Retina (tissue), 1 donor: ENCODE measurements at regions not wholly inside any gene's neighbourhood (a gene's known extent, or its start where the extent isn't known, plus 50 kb on each side); places are given as distances from the start of the nearest gene placed in this dataset.
"Not testable (repeated sequence)": the region's sequence is repeated elsewhere in the genome, so short reads cannot be mapped to it uniquely, and the experiment has no call there.

ENCODE experiments used
- DNase-seq: peaks from one replicate; pipeline ENCODE4 v3.0.0-alpha.2; 2016

DNA sequence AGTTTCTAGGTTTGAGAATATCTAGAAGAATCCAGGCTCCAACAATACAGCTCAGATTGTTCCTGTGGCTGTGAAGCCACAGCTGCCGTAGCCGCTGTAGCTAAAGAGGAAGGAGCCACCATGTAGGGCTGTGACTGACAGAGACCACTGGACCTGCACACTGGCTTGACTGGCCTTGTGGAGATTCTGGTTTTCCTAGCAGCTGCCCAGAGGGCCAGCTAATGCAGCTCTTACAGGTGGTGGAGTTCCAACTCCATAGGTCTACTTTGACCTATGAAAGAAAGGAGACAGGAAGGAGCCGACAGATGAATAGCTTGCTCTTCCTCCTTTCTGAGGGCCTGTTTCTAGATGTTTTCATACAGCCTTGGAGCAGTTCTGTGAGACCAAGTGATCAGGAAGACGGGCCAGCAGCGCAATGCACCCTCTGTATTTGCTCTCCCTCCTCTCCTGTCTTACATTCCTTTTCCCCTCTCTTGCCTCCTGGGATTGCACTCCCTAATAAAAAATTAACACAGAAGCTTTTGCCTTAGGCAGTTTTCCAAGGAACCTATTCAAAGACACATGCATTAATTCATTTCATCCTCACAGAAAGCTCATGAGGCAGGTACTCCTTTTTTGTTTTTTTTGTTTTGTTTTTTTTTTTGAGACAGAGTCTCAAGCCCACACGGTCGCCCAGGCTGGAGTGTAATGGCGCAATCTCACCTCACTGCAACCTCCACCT lies 51.8 kb upstream of the MYB start:
- DNase-seq: peak; percentile 26

GRCh38 chr6:135128268-135128914 lies 52.7 kb upstream of the MYB start:
- no peak for DNase-seq

- no peak for DNase-seq
Observed at GRCh38 chr6:135126729-135127128, 54.4 kb upstream of the MYB start.

DNA sequence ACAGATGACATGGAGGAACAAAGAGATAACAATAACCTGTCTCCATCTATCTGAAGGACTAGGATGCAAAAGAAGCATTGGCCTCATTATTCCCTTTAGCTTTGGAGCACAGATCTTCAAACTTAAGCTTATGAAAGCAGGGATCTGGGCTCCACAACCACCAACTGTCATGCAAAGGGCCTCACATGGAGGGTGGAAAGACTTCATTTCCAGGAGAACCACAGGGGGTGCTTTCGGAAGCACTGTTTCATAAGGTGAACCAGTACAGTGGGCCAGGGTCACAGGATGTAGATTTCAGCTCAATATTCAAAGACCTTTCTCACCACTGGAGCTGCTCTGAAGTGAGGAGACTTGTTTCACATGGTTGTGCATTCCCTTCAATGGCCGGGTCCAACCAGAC lies 55.1 kb upstream of the MYB start:
- DNase-seq: no peak

DNA sequence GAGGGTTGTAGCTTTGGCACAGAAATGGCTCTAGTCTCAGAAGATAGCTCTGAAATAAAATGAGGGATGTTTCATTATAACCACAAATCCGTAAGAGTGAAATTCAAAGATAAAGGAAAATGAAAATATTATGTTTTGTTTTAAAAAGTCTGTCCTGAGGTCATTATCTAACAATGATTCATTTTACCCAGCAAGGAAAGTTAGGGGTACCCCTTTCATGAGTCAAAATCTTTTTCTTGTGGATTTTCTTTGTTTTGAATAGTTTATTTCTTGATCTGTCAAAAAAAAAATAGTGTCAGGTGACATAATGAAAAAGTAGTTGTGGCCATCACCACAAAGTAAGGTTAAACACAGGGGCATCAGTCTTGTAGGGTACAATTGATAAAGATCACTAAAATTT lies 59.7 kb upstream of the MYB start:
- no peak for DNase-seq

DNA sequence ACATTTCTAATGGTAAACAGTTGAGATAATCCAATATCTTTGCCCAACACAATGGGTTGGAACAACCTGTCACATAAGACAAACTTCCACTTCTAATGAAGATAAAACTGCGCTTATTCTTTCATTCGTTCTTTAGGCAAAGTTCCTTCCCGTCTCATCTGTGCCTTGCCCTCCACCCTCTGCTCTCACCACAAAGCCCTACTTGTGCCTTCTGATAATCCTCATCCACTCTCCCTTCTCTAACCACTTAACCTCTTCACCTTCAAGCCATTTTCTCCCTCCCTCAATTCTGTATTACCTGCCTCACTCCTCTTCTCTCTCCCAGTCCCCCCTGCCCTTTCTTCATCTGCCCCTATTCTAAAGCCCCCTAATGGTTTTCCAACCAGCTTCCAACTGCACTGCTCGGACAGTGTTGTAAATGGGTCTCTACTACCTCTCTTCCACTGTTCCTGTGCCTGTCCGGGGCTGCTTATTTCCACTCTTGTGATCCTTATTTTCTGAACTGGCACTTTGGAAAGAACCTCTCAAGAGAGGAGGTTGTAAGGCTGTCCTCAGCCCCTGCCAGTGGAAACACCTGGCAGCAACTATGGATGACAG lies 62.9 kb upstream of the MYB start:
- DNase-seq: no peak

- DNase-seq: no peak
Observed at GRCh38 chr6:135117413-135117968, 62.9 kb upstream of the HBS1L start.

GRCh38 chr6:135116571-135116970 lies 61.9 kb upstream of the HBS1L start:
- DNase-seq: no peak

DNA sequence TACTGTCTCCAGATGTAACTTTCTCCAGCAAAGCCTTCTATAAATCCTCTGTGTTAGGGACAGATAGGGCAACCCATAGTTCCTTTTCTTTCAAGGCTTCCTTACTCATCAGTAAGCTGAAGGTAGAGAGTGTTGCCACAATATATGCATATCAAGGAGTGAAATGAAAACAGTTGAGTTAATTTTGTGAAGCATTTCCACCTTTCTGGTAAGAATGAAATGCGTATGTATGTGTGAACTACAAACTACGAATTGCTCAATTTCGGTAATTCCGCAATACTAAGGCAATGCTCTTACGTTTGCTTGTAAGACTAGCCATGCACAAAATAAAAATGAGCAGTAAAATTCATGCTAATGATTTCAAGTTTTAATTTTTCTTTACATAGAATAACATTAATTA lies 61.2 kb upstream of the HBS1L start:
- no peak for DNase-seq

DNA sequence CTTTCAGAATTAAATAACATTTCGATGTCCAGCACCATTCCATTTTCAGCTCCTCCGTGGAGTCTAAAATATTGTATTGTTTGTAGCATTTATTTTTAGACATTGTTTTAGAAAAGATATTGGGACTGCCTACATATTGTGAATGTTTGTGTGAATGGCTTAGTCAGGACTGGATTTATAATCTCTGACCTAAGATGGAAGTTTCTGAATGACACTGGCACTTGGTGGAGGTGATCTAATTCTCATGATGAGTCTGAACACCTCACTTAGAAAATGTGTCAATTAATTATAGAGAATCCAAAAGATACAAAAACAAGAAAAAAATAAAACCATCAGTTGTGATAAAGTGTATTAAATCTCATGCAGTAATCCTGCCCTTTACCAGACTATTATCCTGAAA lies 60.8 kb upstream of the HBS1L start:
- no peak for DNase-seq

DNA sequence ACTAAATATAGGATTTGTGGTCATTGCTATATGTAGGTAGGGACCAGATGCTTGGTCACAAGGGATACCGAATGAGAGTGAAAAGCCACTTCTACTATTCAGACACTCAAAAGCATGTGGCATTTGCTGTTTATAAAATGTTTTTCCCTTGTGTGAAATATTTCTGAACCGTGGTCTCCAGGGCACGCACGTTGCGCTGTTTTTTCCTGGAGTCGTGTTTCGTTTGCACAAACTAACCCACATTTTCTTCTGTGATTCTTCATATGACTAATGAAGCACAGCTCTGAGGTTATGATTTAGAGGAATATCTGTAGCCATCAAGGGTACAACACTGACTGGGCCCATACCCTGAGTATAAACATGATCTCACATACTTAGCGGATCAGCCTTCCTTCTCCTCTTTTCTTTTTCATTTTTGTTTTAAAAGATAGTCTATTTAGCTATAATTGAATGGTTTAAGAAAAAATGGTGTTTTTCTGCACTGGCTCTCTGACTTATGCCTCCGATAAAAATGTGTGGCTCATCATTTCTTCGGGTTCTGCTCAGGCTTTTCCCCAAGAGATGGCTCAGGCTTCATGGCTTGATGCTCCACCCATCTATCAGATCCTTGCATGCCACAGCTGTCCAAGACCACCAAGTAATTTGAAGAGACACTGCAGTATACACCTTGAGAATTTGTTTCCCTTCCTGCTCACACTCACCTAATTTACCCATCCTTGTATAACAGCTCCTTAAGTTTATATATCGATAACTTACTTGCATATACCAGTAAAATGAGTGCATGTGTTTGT lies 59.9 kb upstream of the HBS1L start:
- DNase-seq: no peak

- DNase-seq: no peak
Observed at GRCh38 chr6:135113860-135114259, 59.2 kb upstream of the HBS1L start.

DNA sequence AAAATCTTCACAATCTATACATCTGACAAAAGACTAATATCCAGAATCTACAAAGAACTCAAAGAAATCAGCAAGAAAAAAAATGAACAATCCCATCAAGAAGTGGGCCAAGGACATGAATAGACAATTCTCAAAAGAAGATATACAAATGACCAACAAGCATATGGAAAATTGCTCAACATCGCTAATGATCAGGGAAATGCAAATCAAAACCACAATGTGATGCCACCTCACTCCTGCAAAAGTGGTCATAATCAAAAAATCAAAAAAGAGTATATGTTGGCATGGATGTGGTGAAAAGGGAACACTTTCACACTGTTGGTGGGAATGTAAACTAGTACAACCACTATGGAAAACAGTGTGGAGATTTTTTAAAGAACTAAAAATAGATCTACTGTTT lies 58.3 kb upstream of the HBS1L start:
- not testable (repeated sequence) for DNase-seq

DNA sequence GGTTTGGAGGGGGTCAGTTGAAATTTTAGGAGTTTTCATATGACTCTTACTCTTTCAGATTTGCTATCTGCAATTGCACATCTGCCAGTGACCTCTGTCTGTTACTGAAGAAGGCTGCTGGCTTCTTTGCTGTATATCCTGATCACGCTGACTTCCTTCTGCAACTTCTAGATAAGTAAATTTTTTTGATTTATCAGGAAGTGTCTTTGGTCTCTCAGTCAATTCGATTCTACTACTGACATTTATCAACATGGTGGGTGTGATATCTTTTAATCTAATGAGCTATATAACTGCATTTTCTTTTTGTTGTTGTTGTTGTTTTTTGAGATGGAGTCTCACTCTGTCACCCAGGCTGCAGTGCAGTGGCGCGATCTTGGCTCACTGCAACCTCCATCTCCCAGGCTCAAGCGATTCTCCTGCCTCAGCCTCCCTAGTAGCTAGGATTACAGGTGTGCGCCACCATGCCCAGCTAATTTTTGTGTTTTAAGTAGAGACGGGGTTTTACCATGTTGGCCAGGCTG lies 55.7 kb upstream of the HBS1L start:
- DNase-seq: not testable (repeated sequence)

DNA sequence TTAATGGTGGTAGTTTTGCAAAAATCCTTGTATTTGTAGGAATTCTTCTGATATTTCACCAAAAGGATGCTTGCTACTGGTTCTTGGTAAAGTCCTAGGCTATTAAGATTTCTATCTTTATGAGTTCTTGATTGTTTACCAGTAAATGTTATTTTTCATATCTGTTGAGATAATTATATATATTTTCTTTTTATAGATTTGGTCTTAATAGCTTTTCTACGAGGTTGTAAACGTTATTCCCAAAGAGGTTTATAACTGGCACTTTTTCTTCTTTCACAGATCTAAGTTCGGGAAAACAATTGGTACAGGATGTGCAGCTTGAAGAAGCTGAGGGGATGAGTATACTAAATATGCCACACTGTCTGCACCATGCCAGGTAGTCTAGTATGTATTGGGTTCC lies 55.1 kb upstream of the HBS1L start:
- no peak for DNase-seq

GRCh38 chr6:135108692-135109091 lies 54.1 kb upstream of the HBS1L start:
- no peak for DNase-seq

DNA sequence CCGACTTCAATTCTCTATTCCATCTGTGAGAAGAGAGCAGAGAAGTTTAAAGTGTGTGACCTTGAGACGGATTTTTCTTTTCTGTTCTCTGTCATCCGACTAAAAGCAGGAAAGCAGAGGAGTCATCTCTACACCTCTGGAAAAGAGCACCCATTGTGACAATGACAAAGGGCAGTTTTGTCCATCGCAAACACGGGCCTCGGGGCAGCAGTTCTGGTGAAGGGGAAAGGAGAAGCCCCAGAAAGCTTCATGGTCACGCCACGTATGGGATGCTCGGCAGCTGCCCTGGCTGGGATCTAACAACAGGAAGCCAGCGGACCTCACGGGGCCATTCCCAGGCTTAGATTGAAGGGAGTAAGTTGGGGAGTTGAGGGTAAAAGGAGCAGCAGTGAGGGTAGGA lies 52.0 kb upstream of the HBS1L start:
- DNase-seq: no peak

DNA sequence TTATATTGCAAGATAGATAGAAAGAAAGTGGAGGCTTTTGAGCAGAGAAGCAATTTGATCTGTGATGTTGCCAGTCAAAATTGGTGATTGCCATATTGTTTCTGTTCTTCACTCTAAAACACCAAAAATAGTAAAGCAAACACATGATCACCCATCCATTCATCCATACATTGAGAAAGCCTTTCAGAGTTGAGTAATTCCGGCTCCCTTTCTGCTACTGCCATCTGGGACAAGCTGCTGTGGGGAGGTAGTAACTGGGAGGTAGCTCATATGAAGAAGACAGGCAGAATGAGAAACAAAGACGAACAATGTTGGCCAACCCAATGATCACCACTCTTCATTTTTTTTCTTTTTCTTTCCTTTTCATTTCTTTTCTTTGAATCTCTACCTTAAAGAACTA lies 51.1 kb upstream of the HBS1L start:
- no peak for DNase-seq

GRCh38 chr6:135105299-135105698 lies 50.7 kb upstream of the HBS1L start:
- DNase-seq: no peak
